HCT116 (cell line): ENCODE measurements at regions not wholly inside any gene's neighbourhood (a gene's known extent, or its start where the extent isn't known, plus 50 kb on each side); places are given as distances from the start of the nearest gene placed in this dataset.

Experiments
- ATAC-seq: fragments of 200-7000 bp; cut with Tn5 transposase; 2 replicates; pipeline ENCODE4 v1.9.1; 2020; ENCODE audit warnings: mild to moderate bottlenecking, moderate library complexity
- BruUV-seq: library from RNA; stranded (reverse); fragments of 400-500 nt; replicated peaks from 2 replicates; lab custom pipeline; 2021; lab: Mats Ljungman, UMichigan
- CTCF ChIA-PET: fragments of 300-600 bp; sonication (Branson Sonifier 250); formaldehyde crosslinking; loops from one replicate; lab custom pipeline; 2021; ENCODE audit warnings: antibody characterized with exemption; lab: Charles Lee
- POLR2A ChIA-PET: fragments of 300-600, 350-600 bp; sonication (Branson Sonifier 250); formaldehyde crosslinking; loops from one replicate; lab custom pipeline; 2021; ENCODE audit warnings: antibody characterized with exemption; lab: Charles Lee
- RAD21 ChIA-PET, 2 experiments: fragments of 300-600 bp; sonication (Branson Sonifier 250); formaldehyde crosslinking; loops; one replicate each; lab custom pipeline; 2023; ENCODE audit warnings: low total read pairs in 2 of 2; ENCODE audit not compliant: uncharacterized antibody in 2 of 2, unreplicated experiment in 2 of 2, low non-redundant PET in 1 of 2; lab: Charles Lee
- DNase-seq: peaks from one replicate; pipeline ENCODE4 v3.0.0-alpha.2; 2010; ENCODE audit warnings: low read depth, low spot score
- H2AFZ ChIP-seq: fragments of 200-600 bp; shearing (Covaris generic), sonication (generic); 2 replicates; pipeline ENCODE4 v1.6.1; 2017; ENCODE audit warnings: low read depth, mixed run types, mixed read lengths, antibody characterized with exemption, low read length; ENCODE audit not compliant: poor library complexity, severe bottlenecking
- H3K27ac ChIP-seq: 2 replicates; pipeline ENCODE4 v1.5.1; 2012; ENCODE audit warnings: low read depth, low read length
- H3K27me3 ChIP-seq: fragments of 200-600 bp; sonication (generic); 2 replicates; pipeline ENCODE4 v1.6.1; 2016; ENCODE audit warnings: mixed run types, low read length, mixed read lengths; ENCODE audit not compliant: insufficient read depth
- H3K36me3 ChIP-seq, 2 experiments: fragments of 200-500 bp in 1 of 2; fragments of 200-600 bp in 1 of 2; sonication (Bioruptor generic) in 1 of 2; sonication (generic) in 1 of 2; 2 replicates each; pipeline versions ENCODE4 v1.5.1 to v1.6.1; 2014 to 2016; ENCODE audit warnings: low read length in 2 of 2, inconsistent platforms in 1 of 2, mixed read lengths in 1 of 2, mixed run types in 1 of 2; ENCODE audit not compliant: insufficient read depth in 2 of 2, control insufficient read depth in 1 of 2
- H3K4me1 ChIP-seq, 2 experiments: fragments of 200-600 bp in 1 of 2; sonication (generic) in 1 of 2; 2 replicates each; pipeline versions ENCODE4 v1.5.1 to v1.6.1; 2012 to 2017; ENCODE audit warnings: low read length in 2 of 2, inconsistent platforms in 1 of 2, mild to moderate bottlenecking in 1 of 2, mixed read lengths in 1 of 2, mixed run types in 1 of 2, moderate library complexity in 1 of 2; ENCODE audit not compliant: insufficient read depth in 2 of 2, control insufficient read depth in 1 of 2
- H3K4me2 ChIP-seq: fragments of 200-600 bp; sonication (generic); 2 replicates; pipeline ENCODE4 v1.6.1; 2017; ENCODE audit warnings: mixed run types, low read length, mixed read lengths
- H3K4me3 ChIP-seq, 2 experiments: fragments of 200-600 bp in 1 of 2; sonication (generic) in 1 of 2; replicated peaks in 1 of 2; 2 replicates each; pipeline ENCODE4 v1.5.1; 2011 to 2016; ENCODE audit warnings: low read length in 2 of 2, control low read depth in 1 of 2, low read depth in 1 of 2, mild to moderate bottlenecking in 1 of 2, mixed read lengths in 1 of 2, mixed run types in 1 of 2
- H3K79me2 ChIP-seq: fragments of 200-600 bp; sonication (generic); 2 replicates; pipeline ENCODE4 v1.6.1; 2017; ENCODE audit warnings: mild to moderate bottlenecking, mixed run types, low read length, moderate library complexity, mixed read lengths; ENCODE audit not compliant: insufficient read depth
- H3K9ac ChIP-seq: fragments of 200-600 bp; sonication (generic); 2 replicates; pipeline ENCODE4 v1.6.1; 2016; ENCODE audit warnings: low read length, mixed read lengths
- H3K9me2 ChIP-seq: fragments of 200-600 bp; sonication (generic), shearing (Covaris generic); 2 replicates; pipeline ENCODE4 v1.6.1; 2017; ENCODE audit warnings: mixed run types, mild to moderate bottlenecking, moderate library complexity; ENCODE audit not compliant: insufficient read depth
- H3K9me3 ChIP-seq, 2 experiments: fragments of 200-500 bp in 1 of 2; fragments of 200-600 bp in 1 of 2; sonication (Bioruptor generic) in 1 of 2; sonication (generic) in 1 of 2; 2 replicates each; pipeline ENCODE4 v1.6.1; 2014 to 2017; ENCODE audit warnings: low read length in 2 of 2, mixed read lengths in 2 of 2, inconsistent platforms in 1 of 2, low read depth in 1 of 2, mild to moderate bottlenecking in 1 of 2, mixed run types in 1 of 2, moderate library complexity in 1 of 2; ENCODE audit not compliant: control insufficient read depth in 1 of 2, insufficient read depth in 1 of 2
- H4K20me1 ChIP-seq: fragments of 200-600 bp; sonication (generic), shearing (Covaris generic); 2 replicates; pipeline ENCODE4 v1.6.1; 2017; ENCODE audit warnings: mixed run types, mild to moderate bottlenecking, moderate library complexity; ENCODE audit not compliant: insufficient read depth
- CEBPB ChIP-seq: IDR thresholded peaks from 2 replicates; pipeline ENCODE4 v1.6.1; 2012; ENCODE audit warnings: low read depth
- CTCF ChIP-seq, 3 experiments: fragments of 200-600 bp in 1 of 3; sonication (generic) in 1 of 3; IDR thresholded peaks in 2 of 3; conservative IDR thresholded peaks in 1 of 3; 2 replicates each; pipeline ENCODE4 v1.5.1; 2012 to 2017; ENCODE audit warnings: low read depth in 2 of 3, low read length in 2 of 3, antibody characterized with exemption in 1 of 3, borderline replicate concordance in 1 of 3, control low read depth in 1 of 3, mild to moderate bottlenecking in 1 of 3, mixed read lengths in 1 of 3, mixed run types in 1 of 3, moderate library complexity in 1 of 3; ENCODE audit not compliant: insufficient read depth in 1 of 3
- EGR1 ChIP-seq: IDR thresholded peaks from 2 replicates; pipeline ENCODE4 v1.6.1; 2012; ENCODE audit warnings: low read depth
- EZH2 ChIP-seq: fragments of 200-600 bp; sonication (generic); IDR thresholded peaks from 2 replicates; pipeline ENCODE4 v1.6.1; 2017; ENCODE audit warnings: antibody characterized with exemption, mixed run types
- POLR2A ChIP-seq: IDR thresholded peaks from 2 replicates; pipeline ENCODE4 v1.7.0; 2011; ENCODE audit warnings: borderline replicate concordance; ENCODE audit not compliant: insufficient read depth, insufficient read length; ENCODE audit errors: extremely low read depth
- ZNF274 ChIP-seq: fragments of 200-500 bp; sonication (Bioruptor generic); IDR thresholded peaks from 2 replicates; pipeline ENCODE4 v1.6.1; 2014; ENCODE audit warnings: mild to moderate bottlenecking, low read depth, low read length, inconsistent platforms
- intact Hi-C: fragments of 100-400 bp; cut with micrococcal nuclease; formaldehyde crosslinking; loops from 2 replicates; pipeline ENCODE4 v1.10.0; 2022
- TF ChIP-seq, protein P1 (sequence below): IDR thresholded peaks from 2 replicates; pipeline ENCODE4 v1.6.1; 2012
- TF ChIP-seq, protein P2 (sequence below): IDR thresholded peaks from 2 replicates; pipeline ENCODE4 v1.6.1; 2011; ENCODE audit warnings: mild to moderate bottlenecking, low read length, moderate library complexity; ENCODE audit not compliant: insufficient replicate concordance; ENCODE audit errors: extremely low read depth

- no peak for DNase-seq
- no peak for ATAC-seq
- intact Hi-C loops: no loop called here
- ChIA-PET POLR2A (no interaction called here), CTCF (no interaction called here), RAD21 (no interaction called here)
- H3K4me1 ChIP-seq: no peaks in the 10 kb centered on the region
- no peak overlapping the region for H3K27ac ChIP-seq
- no peak overlapping the region for H3K4me3 ChIP-seq
- no peaks in the 10 kb centered on the region for H3K36me3 ChIP-seq
- no peak overlapping the region for H3K4me2 ChIP-seq
- BruUV-seq: no TSS peak
- H3K79me2 ChIP-seq: no peaks in the 10 kb centered on the region
- H3K9ac ChIP-seq: no peak overlapping the region
- TF ChIP-seq EZH2 (no peak), CTCF (IDR thresholded peaks at IDR 0.05 in 2 of 3, conservative IDR thresholded peaks at IDR 0.05 in 1 of 3; ENCODE audit: borderline replicate concordance in 1 of 3, insufficient read depth in 1 of 3, low read depth in 2 of 3, low read length in 2 of 3) (no peak), ZNF274 (no peak)
- TF ChIP-seq, protein P1, sequence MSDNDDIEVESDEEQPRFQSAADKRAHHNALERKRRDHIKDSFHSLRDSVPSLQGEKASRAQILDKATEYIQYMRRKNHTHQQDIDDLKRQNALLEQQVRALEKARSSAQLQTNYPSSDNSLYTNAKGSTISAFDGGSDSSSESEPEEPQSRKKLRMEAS: no peak
- H3K27me3 ChIP-seq: no peaks in the 10 kb centered on the region
- no peaks in the 10 kb centered on the region for H3K9me2 ChIP-seq
- no peaks in the 10 kb centered on the region for H3K9me3 ChIP-seq
- H4K20me1 ChIP-seq: no peaks in the 10 kb centered on the region
- H2AFZ ChIP-seq: no peak overlapping the region
Observed at GRCh38 chr1:68767941-68768340, 271.1 kb upstream of the DEPDC1 start.

DNA sequence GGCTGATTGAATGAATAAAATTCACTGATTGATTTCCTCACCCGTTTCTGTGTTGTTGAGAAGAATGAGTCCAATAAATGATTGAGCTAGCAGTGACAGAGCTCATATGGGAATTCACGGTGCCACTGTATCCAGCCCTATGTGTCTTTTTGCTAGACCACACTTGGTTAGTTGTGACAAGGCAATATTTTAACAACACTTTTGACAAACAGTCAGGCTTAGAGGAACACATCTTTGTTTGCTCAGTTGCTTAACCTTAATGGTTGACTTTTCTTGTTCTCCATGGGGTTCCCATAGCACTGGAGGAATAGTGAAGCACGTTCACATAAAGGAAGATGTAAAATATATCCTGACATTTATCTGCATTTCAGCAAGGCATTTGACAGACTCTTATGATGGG is 273.9 kb upstream of the DEPDC1 start:
- Histone ChIP-seq H3K9ac (no peak overlapping the region), H3K4me3 (no peak overlapping the region), H4K20me1 (no peaks in the 10 kb centered on the region), H3K4me1 (no peaks in the 10 kb centered on the region), H3K9me3 (no peaks in the 10 kb centered on the region), H3K36me3 (no peaks in the 10 kb centered on the region), H3K27me3 (no peaks in the 10 kb centered on the region), H3K79me2 (no peaks in the 10 kb centered on the region), H3K9me2 (no peaks in the 10 kb centered on the region), H3K27ac (no peak overlapping the region), H3K4me2 (no peak overlapping the region), H2AFZ (no peak overlapping the region)
- ChIA-PET POLR2A (no interaction called here), RAD21 (no interaction called here), CTCF (no interaction called here)
- BruUV-seq: no TSS peak
- ATAC-seq: no peak
- DNase-seq: no peak
- intact Hi-C loops: no loop called here
- TF ChIP-seq EGR1 (no peak), POLR2A (no peak), EZH2 (no peak), CEBPB (no peak)
- TF ChIP-seq, protein P2, sequence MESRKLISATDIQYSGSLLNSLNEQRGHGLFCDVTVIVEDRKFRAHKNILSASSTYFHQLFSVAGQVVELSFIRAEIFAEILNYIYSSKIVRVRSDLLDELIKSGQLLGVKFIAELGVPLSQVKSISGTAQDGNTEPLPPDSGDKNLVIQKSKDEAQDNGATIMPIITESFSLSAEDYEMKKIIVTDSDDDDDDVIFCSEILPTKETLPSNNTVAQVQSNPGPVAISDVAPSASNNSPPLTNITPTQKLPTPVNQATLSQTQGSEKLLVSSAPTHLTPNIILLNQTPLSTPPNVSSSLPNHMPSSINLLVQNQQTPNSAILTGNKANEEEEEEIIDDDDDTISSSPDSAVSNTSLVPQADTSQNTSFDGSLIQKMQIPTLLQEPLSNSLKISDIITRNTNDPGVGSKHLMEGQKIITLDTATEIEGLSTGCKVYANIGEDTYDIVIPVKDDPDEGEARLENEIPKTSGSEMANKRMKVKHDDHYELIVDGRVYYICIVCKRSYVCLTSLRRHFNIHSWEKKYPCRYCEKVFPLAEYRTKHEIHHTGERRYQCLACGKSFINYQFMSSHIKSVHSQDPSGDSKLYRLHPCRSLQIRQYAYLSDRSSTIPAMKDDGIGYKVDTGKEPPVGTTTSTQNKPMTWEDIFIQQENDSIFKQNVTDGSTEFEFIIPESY: no peak
